ENCODE measurements at regions not wholly inside any gene's neighbourhood (a gene's known extent, or its start where the extent isn't known, plus 50 kb on each side); places are given as distances from the start of the nearest gene placed in this dataset.

- TF ChIP-seq EZH2 (IDR thresholded peaks at IDR 0.05; ENCODE audit: insufficient read depth, poor library complexity, severe bottlenecking) (no peak), EZH2phosphoT487 (IDR thresholded peaks at IDR 0.05; ENCODE audit: insufficient read depth, low read depth) (no peak)
Measured at GRCh38 chr5:174454890-174455289, 269.5 kb upstream of the MSX2 start.
